ENCODE measurements at regions not wholly inside any gene's neighbourhood (a gene's known extent, or its start where the extent isn't known, plus 50 kb on each side); places are given as distances from the start of the nearest gene placed in this dataset.
A peak's percentile ranks its signal among the peaks of the same experiment; 100 is the strongest.
"Not testable (repeated sequence)": the region's sequence is repeated elsewhere in the genome, so short reads cannot be mapped to it uniquely, and the experiment has no call there.

DNA sequence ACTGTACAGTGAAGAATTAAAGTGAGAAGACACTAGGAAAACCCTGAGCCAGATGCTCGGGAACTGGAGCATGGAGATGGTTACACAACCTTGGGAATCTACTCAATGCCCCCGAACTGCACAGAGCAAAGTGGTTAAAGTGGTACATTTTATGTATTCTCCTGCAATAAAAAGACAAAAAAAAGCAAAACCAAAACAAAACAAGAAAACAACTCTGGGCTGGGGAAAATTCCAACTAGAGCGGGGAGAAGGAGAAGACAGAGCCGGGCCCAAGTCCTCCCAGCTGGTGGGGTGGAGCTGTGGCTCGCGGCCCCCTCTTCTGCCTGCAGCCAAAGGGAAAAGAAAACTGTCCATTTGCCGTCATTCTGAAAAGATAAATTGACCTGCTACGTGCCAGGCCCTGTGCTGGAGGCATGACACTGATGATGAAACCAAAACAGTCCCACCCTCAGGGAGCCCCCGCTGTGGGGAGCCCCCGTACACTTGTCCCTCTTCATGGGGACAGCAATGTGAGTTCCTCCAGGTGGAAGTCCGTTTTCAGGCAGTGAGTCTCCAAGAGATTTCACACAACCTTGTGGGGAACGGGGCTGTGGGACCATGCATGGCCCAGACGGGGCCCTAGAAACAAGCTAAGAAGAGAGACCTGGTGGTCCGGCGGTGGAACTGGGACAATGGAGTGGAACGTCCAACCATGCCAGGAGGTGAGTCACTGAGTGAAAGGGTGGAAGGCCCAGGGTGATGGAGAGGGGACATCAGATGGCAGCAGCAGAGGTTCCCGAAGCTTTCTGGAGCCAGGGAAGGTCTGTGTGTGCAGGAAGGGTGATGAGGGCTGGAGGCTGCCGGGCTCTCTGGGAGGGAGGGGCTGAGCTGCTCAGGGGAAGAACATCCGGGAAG, 114.8 kb upstream of the COL5A1 start:
- DNase-seq = no peak

DNA sequence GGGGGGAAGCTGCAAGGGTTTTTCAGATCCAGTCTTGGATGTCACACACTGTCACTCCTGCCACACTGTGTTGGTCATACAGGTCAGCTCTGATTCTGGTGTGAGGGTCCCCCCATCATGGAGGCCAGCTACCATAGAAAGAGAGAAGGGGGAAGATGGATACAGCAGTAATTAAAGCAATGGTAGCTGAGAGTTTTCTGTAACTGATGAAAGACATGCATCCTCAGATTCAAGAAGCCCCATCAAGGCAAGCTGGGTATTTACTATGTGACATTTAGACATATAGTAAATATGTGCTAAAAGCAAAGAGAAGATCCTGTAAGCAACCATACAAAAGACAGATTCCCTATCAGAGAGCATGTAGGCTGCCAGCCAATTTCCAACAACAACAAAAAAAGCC, 110.9 kb upstream of the COL5A1 start:
- no peak for DNase-seq

DNA sequence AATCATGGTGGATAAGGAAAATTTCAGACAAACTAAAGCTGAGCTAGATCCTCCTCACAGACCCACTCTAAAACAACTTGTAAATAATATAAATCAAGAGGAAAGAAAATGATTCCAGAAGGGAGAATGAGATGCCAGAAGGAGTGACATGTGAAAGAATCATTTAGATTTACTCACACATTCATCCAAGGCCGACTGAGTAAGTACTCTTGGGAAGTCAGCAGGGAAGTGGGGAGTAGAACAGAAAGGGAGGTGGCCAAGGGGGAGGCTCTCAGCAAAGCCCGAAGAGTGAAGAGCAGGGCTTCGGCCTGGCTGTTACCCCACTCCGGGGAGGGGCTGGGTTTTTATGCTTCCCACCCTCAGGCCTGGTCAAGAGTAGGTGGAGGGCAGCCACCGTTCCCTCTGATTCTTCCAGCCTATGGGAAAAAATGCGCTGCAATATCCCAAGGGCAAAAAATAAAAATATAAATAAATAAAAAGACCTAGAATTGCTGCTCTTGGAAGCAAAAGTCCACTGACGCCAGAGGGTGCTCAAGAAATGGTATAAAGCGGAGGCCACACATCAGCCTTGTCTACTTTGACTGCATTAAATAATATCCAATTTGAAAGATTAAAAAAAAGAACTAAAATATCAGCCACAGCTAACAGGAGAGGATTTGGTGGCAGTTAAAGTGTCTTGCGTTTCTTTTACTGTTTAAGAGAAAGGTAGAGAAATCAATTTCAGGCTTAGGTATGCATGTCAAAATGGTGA, 110.2 kb upstream of the COL5A1 start:
- DNase-seq = no peak

DNA sequence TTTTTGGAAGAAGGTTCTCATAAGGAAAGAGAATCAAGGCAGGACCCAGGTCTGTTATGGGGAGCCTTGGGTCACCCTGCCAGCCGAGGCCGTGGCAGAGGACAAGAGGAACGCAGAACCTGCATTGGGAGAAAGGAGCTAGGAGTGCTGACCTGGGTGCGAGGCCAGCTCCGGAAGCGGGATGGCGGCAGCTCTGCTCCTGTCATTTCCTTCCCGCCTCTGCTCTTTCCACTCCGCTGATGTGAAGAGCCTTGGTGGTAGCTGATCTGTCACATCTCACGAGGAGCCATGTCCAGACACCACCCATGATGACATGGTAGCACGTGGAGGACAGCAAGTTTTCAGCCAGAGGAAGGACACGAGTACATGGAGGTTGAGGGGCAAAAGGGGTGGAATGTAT, 109.5 kb upstream of the COL5A1 start:
- no peak for DNase-seq

DNA sequence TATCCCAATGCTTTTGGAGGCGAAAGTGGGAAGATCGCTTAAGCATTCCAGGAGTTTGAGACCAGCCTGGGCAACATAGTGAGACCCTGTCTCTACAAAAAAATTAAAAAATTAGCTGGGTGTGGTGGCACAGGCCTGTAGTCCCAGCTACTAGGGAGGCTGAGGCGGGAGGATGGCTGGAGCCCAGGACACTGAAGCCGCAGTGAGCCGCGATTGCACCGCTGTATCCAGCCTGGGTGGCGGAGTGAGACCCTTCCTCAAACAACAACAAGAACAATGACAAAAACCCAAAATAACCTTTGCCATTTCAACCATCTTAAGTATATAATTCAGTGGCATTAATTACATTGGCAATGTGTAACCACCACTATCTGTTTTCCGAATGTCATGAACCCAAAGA, 108.9 kb upstream of the COL5A1 start:
- DNase-seq = not testable (repeated sequence)

DNA sequence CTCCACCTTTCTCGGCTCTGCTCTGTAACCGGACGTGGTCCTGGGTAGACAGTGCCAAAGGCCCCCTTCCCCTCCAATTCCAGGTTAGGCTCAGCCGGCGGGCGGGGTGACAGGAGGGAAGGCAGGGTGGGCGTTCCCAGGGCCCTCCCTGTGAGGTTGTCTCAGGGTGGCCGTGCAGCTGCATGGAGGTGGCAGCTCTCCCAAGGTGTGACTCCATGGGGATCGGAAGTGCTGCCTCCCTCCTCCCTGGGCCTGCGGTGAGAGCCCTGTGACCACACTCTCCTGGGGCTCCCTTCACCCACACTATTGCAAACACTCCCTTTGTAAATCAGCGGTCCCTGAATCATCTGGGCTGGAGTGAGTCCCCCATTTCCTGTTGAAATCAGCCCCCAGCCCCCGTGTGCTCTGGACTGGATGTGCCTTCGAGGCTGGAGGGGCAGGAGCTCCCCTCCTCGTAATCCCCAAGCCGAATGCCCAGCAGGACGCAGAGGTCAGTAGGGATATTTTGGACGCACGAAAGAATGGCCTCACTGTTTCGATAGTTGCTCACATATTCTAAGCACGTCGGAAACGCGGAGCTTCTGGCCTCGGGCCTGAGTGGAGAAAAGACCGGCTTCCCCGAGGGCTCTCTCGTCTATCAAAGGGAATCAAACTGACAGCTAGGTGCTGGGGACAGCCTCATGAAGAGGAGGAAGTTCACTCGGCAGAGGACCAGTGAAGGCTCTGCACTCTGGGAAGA, 107.6 kb upstream of the COL5A1 start:
- peak in 29 of 56 donors; percentile 7 to 73 (median 32) for DNase-seq

DNA sequence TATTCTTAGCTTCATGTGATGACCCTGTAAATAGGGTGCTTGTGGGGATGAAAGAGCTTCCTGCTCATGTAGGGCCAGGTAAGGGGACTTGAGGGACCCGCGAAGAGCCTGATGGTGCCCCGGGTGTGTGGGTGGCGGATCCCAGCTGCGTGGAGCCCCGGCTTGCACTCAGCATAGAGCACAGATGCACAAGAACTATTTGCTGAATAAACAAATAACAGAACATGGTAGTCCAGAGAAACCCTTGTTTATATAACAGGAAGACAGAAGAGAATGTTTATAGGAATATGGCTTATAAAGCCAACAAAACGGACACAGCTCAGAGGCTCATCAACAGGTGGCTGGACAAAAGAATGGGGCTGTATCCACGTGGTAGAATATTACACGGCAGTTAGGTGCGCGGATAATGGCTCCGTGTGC, 106.9 kb upstream of the COL5A1 start:
- DNase-seq = no peak

DNA sequence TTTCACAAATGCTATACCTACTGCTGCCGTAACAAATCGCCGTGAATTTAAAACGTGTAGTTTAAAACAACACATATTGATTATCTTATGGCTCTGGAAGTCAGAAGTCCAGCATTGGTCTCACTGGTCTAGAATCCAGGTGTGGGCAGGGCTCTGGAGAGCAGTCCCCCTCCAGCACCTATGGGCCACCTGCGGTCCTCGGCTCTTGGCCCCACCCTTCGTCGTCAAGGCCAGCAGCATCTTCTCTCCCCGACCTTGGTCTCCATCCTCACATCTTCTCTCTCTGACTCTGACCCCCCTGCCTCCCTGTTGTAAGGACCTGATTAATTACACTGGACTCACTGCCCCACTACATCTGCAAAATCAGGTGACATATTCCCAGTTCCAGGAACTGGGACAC, 106.4 kb upstream of the COL5A1 start:
- no peak for DNase-seq

DNA sequence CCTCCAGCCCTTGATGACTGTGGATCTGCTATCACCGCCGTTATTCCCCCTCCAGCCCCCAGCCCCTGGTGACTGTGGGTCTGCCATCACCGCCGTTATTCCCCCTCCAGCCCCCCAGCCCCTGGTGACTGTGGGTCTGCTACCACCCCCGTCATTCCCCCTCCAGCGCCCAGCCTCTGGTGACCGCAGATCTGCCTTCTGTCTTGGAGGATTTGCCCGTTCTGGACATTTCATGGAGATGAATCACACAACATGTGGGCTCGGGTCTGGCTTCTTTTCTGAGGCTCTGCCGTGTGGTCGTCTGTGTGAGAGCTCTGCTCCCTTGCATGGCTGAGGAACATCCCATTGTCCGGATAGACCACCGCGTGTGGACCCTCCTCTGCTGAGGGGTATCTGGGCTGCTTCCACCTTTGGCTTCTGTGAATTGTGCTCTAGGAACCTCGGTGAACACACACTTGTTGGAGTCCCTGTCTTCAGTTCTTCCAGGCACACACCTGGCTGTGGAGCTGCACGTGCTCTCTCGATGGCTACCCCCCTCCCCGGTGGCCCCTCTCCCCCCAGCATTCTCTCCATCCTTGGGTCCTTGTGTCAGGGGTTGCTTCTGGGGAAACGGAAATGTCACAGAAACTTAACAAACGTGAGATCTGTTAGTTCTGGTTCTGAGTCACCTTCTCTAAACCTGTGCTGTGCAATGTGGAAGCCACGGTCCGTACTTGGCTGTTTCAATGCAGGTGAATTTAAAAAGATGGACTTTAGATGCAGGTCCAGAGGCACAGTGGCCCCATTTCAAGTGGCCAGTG, 105.3 kb upstream of the COL5A1 start:
- no peak for DNase-seq

DNA sequence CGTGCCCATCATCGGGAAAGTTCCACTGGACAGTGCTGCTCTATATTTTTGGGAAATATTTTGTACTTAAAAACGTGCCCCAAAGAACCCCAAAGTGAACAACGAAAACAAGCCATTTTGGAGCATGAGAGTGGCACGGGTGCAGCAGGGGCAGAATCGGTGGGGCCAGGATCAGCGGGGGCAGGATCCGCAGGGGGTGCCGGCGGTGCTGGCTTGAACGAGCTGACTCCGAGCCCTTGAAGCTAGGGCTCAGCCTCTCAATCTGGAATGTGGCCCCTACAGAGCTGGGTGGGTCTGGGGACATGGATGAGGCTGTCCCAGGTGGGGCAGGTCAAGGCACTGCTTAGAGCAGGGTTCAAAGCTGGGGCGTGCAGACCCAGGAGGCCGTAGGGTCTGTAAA, 104.7 kb upstream of the COL5A1 start:
- no peak for DNase-seq

DNA sequence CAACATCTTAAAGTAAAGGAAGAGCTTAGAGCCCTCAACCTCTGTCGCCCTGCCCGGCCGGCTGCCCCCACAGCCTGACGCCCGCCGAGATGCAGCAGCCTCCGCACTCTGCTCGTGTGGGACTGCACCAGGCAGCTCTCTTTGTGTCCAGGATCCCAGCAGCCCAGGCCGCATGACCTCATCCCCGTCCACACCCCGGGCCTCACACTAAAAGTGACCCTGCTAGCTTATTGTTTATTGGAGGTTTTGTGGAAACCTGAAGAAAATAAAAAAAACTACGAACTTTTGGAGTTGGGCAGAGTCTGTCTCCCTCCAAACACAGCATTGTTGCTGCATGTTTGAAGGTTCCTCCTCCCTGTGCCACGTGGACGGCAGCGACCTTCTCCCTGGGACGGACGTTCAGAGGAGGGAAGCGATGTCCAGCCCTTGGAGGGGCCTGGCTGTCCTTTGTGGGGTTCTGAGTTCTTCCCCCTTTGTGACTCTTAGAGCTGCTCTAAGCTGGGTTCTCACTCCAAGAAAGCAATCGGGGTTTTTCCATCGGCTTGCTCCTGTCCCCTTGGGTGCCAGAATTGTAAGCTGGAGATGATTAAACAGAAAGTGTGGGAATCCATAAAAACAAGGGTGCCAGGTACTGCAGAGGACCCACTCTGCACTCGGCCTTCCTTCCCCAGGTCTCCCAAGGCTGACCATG, 103.5 kb upstream of the COL5A1 start:
- DNase-seq = no peak

DNA sequence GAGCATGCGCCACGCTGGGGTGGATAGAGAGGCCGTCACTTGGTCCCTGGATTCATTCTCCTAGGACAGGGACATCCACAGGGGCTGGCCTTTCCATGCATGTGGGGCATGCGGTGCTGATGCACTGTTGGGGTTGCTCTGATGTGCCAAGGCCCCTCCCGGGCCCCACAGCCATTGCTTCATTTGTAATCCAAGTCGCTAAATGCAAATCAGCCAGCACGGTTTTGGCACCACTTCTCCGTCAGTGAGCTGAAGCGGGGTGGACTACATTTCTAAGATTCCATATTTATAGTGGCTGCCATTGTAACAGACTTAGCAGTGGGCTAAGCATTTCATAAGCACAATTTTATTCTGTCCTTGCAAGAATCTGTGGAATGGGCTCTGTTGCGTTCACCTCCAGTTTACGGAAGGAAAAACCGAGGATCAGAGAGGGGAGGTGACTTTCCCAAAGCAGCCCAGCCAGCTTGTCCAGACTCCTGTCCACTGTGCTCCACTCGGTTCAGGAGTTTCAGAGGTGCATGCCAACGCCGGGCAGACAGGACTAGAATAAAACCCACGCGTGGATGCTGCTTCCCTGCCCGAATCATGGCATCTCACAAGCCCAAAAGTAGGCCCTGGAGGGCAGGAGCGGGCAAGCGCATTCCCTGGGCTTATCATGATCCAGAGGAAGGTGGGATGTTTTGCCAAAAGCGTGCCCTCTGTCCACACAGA, 102.6 kb upstream of the COL5A1 start:
- DNase-seq = no peak

DNA sequence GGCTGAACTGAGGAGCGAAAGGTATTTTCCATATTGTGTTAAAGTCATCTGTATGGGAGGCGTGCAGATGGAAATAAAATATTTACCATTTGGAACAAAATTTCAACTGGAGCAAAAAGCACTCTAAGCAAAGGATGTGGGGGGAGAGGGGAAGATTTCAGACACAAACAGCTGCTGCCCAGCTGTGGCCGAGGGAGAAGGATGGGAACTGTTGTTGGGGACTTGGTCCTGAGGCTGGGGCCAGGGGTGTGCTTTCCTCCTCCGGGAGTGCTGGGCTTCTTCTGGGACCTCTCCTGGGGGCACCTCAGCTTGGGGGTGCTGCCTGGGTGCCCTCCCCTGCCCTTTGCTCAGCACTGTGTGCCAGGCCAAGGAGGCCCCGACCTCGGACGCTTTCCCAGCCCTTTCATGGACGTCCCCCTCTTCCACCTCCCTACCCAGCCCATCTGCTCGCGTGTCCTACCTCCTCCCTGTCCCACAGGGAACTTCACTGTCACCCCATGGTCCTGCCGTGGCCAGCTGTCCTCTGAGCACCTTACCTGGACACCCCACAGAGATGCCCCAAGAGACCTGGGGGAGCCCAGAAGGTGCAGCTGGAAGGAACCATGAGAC, 101.9 kb upstream of the COL5A1 start:
- DNase-seq = no peak

DNA sequence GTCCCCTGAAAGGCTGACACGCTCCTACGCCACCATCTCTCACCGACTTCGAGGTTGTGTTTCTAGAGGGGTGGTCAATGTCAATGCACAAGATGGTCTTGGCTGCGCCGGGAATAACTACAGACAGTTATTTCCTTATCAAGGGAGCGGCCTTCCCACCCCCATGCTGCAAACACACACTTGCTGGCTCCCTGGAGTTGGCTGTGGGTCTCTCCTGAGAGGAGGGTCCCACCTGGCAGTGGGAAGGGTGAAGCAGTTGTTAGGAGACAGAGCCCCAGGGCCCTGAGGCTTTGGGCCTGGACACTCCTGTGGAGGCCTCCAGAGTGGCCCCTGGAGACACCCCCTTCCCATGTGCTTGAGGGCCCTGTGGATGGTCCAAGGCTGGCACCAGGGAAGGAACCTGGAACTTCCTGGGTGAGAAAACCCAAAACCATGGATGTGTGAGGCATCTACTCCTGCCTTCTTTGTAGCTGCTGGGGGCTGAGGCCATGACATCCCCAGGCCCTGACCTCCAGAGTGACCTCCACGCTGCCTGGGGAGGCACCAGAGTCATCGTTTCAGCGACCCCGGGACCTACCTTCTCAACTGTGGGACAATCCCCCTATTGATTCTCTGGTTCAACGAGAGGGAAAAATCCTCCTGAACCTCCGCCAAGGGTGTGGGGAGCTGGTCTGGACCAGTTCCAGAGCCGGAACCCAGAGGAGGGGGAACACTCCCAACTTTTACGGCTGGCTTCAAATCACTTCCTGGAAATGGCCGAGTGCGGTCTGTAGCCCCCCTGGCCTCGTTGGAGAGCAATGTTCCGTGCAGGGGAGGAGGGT, 101.1 kb upstream of the COL5A1 start:
- no peak for DNase-seq

DNA sequence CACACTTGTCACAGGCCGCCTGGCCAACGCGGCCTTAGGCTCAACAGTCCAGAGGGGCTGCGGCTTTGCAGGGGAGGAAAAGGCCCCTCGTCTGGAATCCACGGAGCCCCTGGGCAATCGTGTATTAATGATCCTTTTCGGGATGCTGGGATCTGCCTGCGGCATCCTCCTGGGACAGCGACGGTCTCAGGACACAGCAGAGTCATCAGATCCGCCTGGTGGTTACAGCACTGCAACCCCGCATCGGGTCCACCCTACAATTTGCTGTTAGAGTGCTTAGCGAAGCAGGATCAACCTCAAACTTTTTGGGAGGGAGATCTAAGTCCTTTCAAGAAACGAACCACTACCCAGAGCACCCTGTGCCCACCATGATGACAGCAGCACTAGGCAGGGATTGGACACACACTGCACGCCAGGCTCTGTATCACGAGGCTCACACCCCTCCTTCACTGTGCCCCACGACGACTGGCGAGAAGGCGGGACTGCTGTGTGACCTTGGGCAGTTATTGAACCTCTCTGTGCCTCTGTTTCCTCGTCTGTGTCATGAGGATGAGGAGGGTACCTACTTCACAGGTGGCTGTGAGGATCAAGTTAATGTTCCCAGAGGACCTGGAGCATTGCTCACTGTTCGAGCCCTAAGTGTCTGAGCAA, 100.4 kb upstream of the COL5A1 start:
- no peak for DNase-seq

DNA sequence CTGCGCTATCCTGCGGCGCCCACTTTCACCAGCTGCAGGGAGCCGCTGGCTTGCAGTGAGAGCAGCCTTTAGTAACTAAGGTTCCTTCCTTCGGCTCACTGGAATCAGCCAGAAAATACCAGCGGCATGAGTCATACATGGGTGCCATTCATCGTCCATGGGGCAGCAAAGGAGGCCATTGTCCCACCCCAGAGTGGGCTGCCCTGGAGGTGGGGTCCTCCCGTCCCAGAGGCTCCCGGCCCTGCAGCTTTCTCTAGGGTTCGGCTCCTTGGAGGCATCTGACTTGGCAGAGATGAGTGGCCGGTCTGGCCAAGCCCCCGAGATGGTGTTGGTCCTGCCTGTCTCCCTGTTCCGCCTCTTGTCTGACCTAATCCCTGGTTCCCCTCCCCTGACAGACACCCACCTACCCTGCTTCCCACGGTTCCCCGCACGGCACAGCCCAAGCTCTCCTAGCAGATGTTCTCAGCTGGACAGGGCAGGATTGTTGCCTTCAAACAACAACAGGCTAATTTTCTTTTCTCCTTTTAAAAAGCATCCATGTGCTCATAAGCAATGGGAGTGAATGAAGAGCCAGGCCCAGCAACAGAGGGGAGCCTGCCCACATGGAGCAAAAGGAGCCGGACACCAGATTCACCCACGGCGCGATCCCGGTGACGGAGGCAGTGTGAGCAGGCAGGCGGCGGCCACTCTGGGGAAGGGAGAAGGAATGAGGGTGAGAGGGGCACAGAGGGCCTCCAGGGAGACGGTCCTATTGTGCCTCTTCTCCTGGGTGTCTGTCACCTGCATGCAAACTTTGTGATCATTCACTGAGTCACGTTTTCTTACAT, 97.0 kb upstream of the COL5A1 start:
- peak in 7 of 56 donors; percentile 17 to 60 (median 28) for DNase-seq

DNA sequence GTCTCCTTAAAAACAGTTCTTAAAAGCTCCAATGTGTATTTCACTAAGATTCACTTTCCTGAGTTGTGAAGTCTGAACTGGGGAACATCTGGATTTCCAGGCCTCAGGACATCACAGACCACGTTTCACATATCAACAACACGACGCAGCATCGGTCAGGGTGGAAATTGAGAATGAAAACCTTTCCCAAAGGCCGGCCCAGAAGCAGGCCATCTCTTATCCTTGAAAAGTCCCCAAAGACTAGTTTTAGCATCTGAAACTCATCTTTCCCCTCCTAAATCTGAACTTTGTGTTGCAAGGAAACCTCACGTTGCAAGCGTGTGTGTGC, 96.4 kb upstream of the COL5A1 start:
- no peak for DNase-seq
